ENCODE measurements at regions not wholly inside any gene's neighbourhood (a gene's known extent, or its start where the extent isn't known, plus 50 kb on each side); places are given as distances from the start of the nearest gene placed in this dataset.

DNA sequence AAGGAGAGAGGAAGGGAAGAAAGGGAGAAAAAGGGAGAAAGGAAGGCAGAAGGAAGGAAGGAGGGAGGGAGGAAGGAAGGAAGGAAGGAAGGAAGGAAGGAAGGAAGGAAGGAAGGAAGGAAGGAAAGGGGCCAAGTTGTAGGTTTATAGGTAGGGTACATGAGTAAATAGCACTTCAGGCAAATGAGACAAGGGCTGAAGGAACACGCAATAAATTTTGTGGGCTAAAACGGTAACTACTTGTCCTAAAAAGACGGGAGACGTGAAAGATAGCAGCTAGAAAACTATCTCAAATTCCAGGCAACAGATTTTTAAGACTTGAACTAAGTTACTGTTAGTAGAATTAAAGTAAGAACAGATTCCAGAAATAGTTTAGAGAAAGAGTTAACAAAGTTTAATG, 129.3 kb upstream of the XIRP2 start:
- Histone ChIP-seq H3K4me3 (no peak overlapping the region), H3K9me1 (ENCODE audit: control insufficient read depth, insufficient read depth, low read length) (no peaks in the 10 kb centered on the region), H2AFZ (ENCODE audit: low read depth, low read length) (no peak overlapping the region), H3K9me3 (replicated peaks; ENCODE audit: control insufficient read depth, insufficient read depth, low read depth, low read length) (no peaks in the 10 kb centered on the region), H3K79me2 (ENCODE audit: control insufficient read depth, insufficient read depth, low read length) (no peaks in the 10 kb centered on the region), H4K20me1 (replicated peaks; ENCODE audit: control insufficient read depth, insufficient read depth, low read length) (no peaks in the 10 kb centered on the region), H3K9ac (ENCODE audit: insufficient read depth in 1 of 2, low read depth in 2 of 2, low read length in 2 of 2) (no peak overlapping the region), H3K27me3 (ENCODE audit: control insufficient read depth in 2 of 2, insufficient read depth in 2 of 2, low read length in 2 of 2) (no peaks in the 10 kb centered on the region), H3K4me1 (replicated peaks in 1 of 2; ENCODE audit: control insufficient read depth in 2 of 2, insufficient read depth in 2 of 2, low read length in 2 of 2) (no peaks in the 10 kb centered on the region), H3K27ac (ENCODE audit: extremely low read depth, low read depth, low read length) (no peak overlapping the region), H3K36me3 (ENCODE audit: control insufficient read depth, insufficient read depth, low read length) (no peaks in the 10 kb centered on the region), H3K4me2 (ENCODE audit: insufficient read depth, low read length) (no peak overlapping the region)
- ChIA-PET POLR2A (no interaction called here), CTCF (ENCODE audit: low intra/inter-chr PET ratio) (no interaction called here)
- no TSS peak for BruUV-seq (replicated peaks)
- ATAC-seq (no peak), DNase-seq (ENCODE audit: extremely low read depth in 1 of 4, low spot score in 3 of 4) (no peak), FAIRE-seq (no peak)
- WGBS (ENCODE audit: insufficient coverage, low coverage, missing lambda C conversion rate): 4% methylated on average over 4 of the region's 4 CpGs
- TF ChIP-seq SMARCA4 (IDR thresholded peaks at IDR 0.05) (no peak), RFX1 (IDR thresholded peaks at IDR 0.05) (no peak), SNIP1 (IDR thresholded peaks at IDR 0.05; ENCODE audit: low read depth) (no peak), ETS1 (conservative IDR thresholded peaks at IDR 0.05; ENCODE audit: control insufficient read depth, low read depth, low read length) (no peak), PRPF4 (IDR thresholded peaks at IDR 0.05; ENCODE audit: insufficient read depth, low read depth, low read length, poor library complexity, severe bottlenecking) (no peak), ESRRB (CRISPR knock-in tag; IDR thresholded peaks at IDR 0.05; ENCODE audit: borderline replicate concordance) (no peak), CCAR2 (IDR thresholded peaks at IDR 0.05; ENCODE audit: low read depth, low read length) (no peak), VEZF1 (CRISPR knock-in tag; IDR thresholded peaks at IDR 0.05) (no peak), ZBED1 (IDR thresholded peaks at IDR 0.05) (no peak)
- TF ChIP-seq, protein P1, sequence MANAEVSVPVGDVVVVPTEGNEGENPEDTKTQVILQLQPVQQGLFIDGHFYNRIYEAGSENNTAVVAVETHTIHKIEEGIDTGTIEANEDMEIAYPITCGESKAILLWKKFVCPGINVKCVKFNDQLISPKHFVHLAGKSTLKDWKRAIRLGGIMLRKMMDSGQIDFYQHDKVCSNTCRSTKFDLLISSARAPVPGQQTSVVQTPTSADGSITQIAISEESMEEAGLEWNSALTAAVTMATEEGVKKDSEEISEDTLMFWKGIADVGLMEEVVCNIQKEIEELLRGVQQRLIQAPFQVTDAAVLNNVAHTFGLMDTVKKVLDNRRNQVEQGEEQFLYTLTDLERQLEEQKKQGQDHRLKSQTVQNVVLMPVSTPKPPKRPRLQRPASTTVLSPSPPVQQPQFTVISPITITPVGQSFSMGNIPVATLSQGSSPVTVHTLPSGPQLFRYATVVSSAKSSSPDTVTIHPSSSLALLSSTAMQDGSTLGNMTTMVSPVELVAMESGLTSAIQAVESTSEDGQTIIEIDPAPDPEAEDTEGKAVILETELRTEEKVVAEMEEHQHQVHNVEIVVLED (CRISPR knock-in tag; IDR thresholded peaks at IDR 0.05): no peak
- in situ Hi-C loops (cut with MboI) (no loop called here), intact Hi-C loops (cut with micrococcal nuclease) (no loop called here)

Data from K562 (cell line).